ENCODE measurements at regions not wholly inside any gene's neighbourhood (a gene's known extent, or its start where the extent isn't known, plus 50 kb on each side); places are given as distances from the start of the nearest gene placed in this dataset.
A peak's percentile ranks its signal among the peaks of the same experiment; 100 is the strongest.
"Not testable (repeated sequence)": the region's sequence is repeated elsewhere in the genome, so short reads cannot be mapped to it uniquely, and the experiment has no call there.

- DNase-seq: no peak
These were observed 93.1 kb upstream of the HIF1A start for GRCh38 chr14:61602003-61602732.

DNA sequence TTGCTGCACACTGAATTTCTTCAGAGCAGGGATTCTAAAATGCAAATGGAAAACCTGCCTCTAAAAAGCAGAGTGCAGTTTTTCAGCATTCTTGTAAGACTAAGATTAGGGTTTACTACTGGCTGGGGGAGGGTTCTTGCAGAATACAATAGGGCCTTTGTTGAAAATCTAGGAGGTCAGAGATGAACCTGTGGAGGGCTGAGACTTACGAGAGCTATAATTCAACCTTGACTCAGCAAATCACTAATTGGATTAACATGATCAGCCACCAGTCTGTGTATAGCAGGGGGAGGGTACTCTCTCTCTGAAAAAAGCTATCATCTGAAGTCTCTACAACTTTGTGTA, 92.6 kb upstream of the HIF1A start:
- DNase-seq: no peak

GRCh38 chr14:61603736-61604135, 91.6 kb upstream of the HIF1A start:
- DNase-seq: no peak

DNA sequence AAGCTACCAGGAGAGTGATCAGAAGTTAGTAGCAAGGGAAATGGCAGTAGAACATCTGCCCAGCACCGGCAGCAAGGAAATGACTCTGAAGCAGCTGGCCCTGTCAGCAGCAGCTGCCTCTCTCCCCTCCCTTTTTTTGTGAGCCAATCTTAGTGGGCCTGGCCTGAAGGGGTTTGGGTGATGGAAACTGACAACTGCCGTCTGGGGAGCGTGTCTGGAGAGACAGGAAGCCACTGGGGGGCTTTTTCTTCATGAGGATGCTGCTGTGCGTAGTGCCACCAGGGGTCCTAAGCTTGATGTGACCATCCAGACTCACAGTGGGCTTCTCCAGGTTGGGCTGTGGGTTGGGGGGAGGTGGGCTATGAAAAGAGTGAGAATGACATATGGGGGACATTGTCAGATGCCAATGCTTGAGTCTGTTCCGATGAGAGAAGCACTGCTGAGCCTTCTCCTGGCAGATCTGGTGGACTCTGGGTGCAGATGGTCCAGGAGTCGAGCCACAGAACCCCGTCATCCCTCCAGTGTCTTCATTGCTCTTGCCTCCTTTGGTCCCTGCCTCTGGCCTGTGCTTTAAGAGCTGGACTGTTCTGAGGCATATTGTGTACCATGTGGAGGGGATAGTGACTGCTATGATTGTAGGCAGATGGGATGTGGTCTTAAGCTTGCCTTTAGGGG, 87.6 kb upstream of the HIF1A start:
- peak in 1 of 2 experiments; percentile 19 for DNase-seq

GRCh38 chr14:61608245-61609165, 86.8 kb upstream of the HIF1A start:
- DNase-seq: peak; percentile 75 to 88

GRCh38 chr14:61609191-61609843, 86.0 kb upstream of the HIF1A start:
- no peak for DNase-seq

- no peak for DNase-seq
These were observed 85.4 kb upstream of the HIF1A start for GRCh38 chr14:61609884-61610283.

- no peak for DNase-seq
These were observed 84.4 kb upstream of the HIF1A start for GRCh38 chr14:61610900-61611299.

DNA sequence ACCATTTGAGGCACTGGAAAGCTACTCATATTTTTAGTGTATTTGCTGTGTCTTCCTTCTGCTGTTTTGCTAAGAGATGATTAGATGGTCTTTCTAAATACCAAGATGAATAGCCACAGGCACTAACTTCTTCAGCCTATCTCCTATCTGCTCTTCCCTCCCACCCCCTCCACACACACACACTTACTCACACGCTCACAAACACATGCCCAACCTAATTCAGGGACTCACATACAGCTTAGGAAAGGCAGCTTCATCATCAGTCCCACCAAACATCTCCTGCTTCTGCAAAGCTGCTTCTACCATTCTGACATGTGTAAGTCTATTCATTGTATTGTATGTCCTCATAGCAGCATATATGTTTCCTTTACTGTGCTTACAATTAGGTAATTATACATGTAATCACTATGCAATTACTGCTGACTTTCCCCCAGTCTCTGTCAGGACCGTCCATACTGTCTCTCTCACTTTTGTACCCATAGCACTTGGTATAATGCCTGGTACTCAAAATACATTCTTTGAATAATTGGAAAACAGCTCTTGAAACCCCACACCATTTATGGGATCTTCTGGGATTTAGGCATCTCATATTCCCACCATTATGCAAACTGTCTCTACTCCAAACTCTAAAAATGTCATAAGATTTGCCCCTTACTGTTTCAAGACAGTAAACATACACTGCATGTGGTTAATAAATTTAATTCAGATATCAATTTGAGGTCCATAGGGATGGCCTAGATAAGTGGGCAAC, 83.3 kb upstream of the HIF1A start:
- DNase-seq: no peak

- DNase-seq: not testable (repeated sequence)
These were observed 82.3 kb upstream of the HIF1A start for GRCh38 chr14:61613006-61613405.

DNA sequence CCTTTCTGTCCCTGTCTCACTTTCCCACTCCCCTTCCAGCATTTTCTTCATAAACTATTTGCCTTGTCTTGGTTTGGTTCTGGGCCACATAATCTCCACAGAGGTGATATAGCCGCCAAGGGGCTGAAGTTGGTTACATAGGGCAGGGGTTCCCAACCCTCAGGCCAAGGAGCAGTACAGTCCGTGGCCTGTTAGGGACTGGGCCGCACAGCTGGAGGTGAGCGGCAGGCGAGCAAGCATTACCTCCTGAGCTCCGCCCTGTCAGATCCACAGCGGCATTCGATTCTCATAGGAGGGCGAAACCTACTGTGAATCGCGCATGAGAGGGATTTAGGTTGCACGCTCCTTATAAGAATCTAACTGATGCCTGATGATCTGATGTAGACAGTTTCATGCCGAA, 80.6 kb upstream of the HIF1A start:
- no peak for DNase-seq

GRCh38 chr14:61615743-61616523, 79.4 kb upstream of the HIF1A start:
- DNase-seq: no peak

DNA sequence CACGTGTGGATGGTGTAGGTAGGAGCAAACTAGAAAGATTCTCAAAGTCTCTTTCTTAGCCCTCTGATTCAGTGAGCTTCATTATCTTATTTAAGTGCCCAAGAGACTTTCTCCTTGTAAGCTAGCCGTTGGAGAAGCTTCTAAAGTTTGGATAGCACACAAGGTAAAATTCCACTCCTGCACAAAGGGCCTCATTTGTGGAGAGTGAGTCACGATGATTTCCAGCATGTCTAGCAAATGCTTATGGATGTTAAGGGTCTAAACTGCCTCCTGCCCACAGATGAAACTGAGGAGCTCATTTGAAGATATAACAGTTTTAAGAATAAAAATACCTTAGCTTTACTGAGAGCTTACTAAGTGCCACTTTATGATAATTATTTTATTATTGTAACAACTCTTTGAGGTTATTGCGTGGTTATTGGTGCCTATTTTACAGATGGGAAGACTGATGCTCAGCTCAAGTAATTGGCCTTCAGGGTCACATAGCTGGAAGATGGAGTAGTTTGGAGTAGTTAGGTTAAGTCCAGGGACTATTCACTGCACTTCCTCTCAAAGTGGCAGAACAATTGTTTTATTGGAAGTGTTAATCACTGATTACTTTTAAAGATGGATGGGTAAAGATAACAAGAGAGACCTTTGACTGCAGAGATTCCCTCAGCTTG, 78.7 kb upstream of the HIF1A start:
- DNase-seq: no peak

GRCh38 chr14:61618448-61618847, 76.9 kb upstream of the HIF1A start:
- DNase-seq: no peak

GRCh38 chr14:61619494-61619893, 75.8 kb upstream of the HIF1A start:
- DNase-seq: no peak

DNA sequence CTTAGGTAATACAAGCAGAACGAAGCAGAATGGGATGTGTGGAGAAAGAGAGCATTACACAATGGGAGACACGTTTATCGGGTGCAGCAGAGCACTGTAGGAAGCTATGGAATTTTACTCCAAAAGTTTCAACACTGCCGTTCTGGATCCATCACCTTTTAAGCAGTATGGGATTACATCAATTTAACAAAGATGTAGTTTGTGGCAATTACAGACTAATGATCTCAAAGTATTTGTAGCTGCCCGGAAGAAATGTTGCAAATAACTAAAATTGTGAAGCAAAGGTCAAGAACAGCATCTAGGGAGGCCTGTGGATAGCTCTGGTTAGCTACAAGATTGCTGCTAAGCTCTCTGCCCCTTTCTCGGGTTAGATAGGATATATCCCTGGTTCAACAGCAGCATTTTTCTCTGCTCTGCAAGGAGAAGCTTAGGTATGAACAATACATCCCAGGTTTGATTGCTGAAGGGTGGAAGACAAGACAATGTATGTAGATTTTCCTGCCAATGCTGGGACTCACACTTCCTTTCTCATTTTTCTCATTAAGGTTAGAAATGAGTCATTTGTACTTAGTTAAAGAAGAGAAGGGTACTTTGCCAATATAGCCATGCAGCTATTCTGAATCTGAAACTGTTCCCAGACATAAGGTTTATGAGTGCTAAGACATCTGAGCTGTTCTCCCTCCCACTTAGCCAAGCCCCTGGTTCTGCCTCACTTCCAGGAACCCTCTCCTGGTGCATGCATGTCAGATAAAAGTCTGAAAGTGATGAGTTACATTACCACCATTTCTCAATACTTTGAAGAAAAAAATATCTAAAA, 75.0 kb upstream of the HIF1A start:
- DNase-seq: no peak

GRCh38 chr14:61621444-61621843, 73.9 kb upstream of the HIF1A start:
- no peak for DNase-seq

DNA sequence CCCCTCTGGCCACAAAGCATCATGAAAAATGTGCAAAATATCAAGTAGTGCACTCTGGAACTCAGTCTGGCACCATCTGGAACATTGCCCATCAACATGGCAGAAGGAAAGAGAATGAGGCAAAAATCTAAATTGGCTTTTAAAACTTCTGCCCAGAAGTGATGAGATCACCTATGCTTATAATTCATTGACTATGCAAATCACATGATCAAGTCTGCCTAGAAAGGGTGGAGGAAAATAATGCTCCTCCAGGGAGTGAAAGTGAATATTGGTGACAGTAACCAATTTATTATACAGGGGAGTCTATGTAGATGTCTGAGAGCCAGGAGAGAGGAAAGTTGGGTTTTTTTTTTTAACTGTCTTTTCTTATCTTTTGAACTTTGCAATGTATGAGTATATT, 73.3 kb upstream of the HIF1A start:
- DNase-seq: no peak

GRCh38 chr14:61623927-61624326, 71.4 kb upstream of the HIF1A start:
- DNase-seq: no peak

GRCh38 chr14:61625165-61625564, 70.1 kb upstream of the HIF1A start:
- no peak for DNase-seq

All from NCI-H187 (cell line).